HEK293T (cell line): ENCODE measurements at regions not wholly inside any gene's neighbourhood (a gene's known extent, or its start where the extent isn't known, plus 50 kb on each side); places are given as distances from the start of the nearest gene placed in this dataset.

Source experiments
- ELF4 ChIP-seq: fragments of 450-650 bp; IDR thresholded peaks from 2 replicates; pipeline ENCODE4 v1.6.1; 2017; ENCODE audit warnings: antibody characterized with exemption
- FOXM1 ChIP-seq: fragments of 450-650 bp; IDR thresholded peaks from 2 replicates; pipeline ENCODE4 v1.6.1; 2017; ENCODE audit warnings: mild to moderate bottlenecking, borderline replicate concordance
- NFRKB ChIP-seq: fragments of 450-650 bp; IDR thresholded peaks from 2 replicates; pipeline ENCODE4 v1.6.1; 2016; ENCODE audit warnings: mild to moderate bottlenecking, moderate library complexity
- SP1 ChIP-seq: fragments of 450-650 bp; IDR thresholded peaks from 2 replicates; pipeline ENCODE4 v1.6.1; 2017

DNA sequence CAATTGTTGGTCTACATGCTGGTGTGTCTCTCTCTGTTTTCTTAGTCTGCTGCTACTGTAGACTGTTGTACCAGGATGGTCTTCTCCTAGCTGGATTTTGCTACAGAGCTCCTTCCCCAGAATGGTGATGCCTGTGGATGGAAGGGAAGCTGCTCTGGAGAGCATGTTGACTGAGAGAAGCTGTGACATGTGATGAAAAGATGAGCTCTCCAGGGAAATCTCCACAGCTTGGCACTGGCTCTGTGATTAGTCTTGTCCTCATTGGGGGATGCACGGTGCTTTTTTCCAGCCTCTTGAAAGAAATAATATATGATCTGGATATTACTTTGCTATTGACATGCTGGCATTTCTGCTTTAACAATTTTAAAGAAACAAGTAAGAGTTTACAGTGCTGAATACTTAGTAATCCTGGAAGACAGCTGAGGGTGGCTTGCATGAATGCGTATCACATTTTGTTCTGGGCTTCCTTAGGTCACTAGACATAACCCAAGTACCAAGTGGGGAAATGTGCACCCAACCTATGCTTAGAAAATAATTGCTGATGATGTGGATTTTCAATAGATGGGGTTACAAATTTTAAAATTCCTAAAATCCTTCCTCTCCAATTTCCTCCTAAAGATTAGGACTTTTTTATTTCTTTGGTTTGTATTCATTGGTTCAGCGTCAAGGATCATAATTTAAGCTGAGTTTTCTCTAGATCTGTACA, 849.7 kb downstream of the KCNMA1 start:
- TF ChIP-seq ELF4, result no peak
- no peak for TF ChIP-seq FOXM1
- TF ChIP-seq NFRKB, result no peak
- no peak for TF ChIP-seq SP1
